Fibroblast of skin of abdomen (primary cell): ENCODE measurements at regions not wholly inside any gene's neighbourhood (a gene's known extent, or its start where the extent isn't known, plus 50 kb on each side); places are given as distances from the start of the nearest gene placed in this dataset.

Source experiments
- DNase-seq: peaks from one replicate; pipeline ENCODE4 v3.0.0-alpha.2; 2013

- DNase-seq: no peak
Observed at GRCh38 chr4:1475277-1476139, 69.3 kb upstream of the NKX1-1 start.

GRCh38 chr4:1474126-1475090, 68.2 kb upstream of the NKX1-1 start:
- DNase-seq: no peak

GRCh38 chr4:1473718-1474117, 67.5 kb upstream of the NKX1-1 start:
- DNase-seq: no peak

- DNase-seq: no peak
Observed at GRCh38 chr4:1472911-1473518, 66.8 kb upstream of the NKX1-1 start.

- no peak for DNase-seq
Observed at GRCh38 chr4:1472148-1472797, 66.0 kb upstream of the NKX1-1 start.

GRCh38 chr4:1471443-1472147, 65.4 kb upstream of the NKX1-1 start:
- no peak for DNase-seq

- no peak for DNase-seq
Observed at GRCh38 chr4:1470816-1471442, 64.7 kb upstream of the NKX1-1 start.

- no peak for DNase-seq
Observed at GRCh38 chr4:1470393-1470670, 64.1 kb upstream of the NKX1-1 start.

- no peak for DNase-seq
Observed at GRCh38 chr4:1469607-1470392, 63.6 kb upstream of the NKX1-1 start.

GRCh38 chr4:1469043-1469442, 62.8 kb upstream of the NKX1-1 start:
- DNase-seq: no peak

- DNase-seq: no peak
Observed at GRCh38 chr4:1467581-1468458, 61.6 kb upstream of the NKX1-1 start.

- DNase-seq: no peak
Observed at GRCh38 chr4:1466863-1467165, 60.6 kb upstream of the NKX1-1 start.

- DNase-seq: no peak
Observed at GRCh38 chr4:1466034-1466862, 60.0 kb upstream of the NKX1-1 start.

- DNase-seq: no peak
Observed at GRCh38 chr4:1465173-1466033, 59.2 kb upstream of the NKX1-1 start.

GRCh38 chr4:1464581-1465171, 58.4 kb upstream of the NKX1-1 start:
- DNase-seq: no peak

GRCh38 chr4:1463927-1464540, 57.8 kb upstream of the NKX1-1 start:
- no peak for DNase-seq
